GM19467 (cell line): ENCODE measurements at regions not wholly inside any gene's neighbourhood (a gene's known extent, or its start where the extent isn't known, plus 50 kb on each side); places are given as distances from the start of the nearest gene placed in this dataset.

ENCODE experiments used
- ATAC-seq: cut with Tn5 transposase; IDR thresholded peaks from one replicate; pipeline ENCODE4 v1.9.1; 2021; ENCODE audit warnings: mild to moderate bottlenecking, moderate library complexity; ENCODE audit not compliant: unreplicated experiment

DNA sequence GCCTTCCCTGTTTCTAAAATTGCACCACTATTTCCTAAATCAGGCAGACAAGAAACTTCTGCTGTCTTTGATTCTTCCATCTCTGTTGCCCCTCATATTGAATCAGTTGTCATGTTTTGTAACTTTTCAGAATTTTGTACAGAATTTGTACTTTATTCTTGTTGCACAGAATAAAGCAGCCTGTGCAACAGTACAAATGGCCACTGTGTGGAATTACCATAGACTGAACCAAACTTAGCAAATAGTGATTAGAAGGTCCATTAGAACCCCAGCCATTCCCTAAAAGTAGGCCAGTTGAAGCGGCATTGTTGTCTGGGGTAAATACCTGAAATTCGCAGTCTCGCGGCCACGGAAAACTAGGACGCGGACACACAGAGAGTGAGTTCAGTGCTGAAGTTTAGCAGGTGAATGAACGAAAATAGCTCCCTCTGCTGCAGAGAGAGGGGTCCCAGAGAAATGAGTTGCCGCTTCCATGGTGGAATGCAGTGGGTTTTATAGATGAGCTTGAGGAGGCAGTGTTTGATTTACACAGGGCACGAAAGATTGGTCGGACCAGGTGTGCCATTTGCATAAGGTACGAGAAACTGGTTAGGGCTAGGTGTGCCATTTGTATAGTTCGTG is 71.8 kb downstream of the C4orf33 start:
- no peak for ATAC-seq

- no peak for ATAC-seq
These were observed 76.2 kb downstream of the C4orf33 start for GRCh38 chr4:129172181-129172580.

DNA sequence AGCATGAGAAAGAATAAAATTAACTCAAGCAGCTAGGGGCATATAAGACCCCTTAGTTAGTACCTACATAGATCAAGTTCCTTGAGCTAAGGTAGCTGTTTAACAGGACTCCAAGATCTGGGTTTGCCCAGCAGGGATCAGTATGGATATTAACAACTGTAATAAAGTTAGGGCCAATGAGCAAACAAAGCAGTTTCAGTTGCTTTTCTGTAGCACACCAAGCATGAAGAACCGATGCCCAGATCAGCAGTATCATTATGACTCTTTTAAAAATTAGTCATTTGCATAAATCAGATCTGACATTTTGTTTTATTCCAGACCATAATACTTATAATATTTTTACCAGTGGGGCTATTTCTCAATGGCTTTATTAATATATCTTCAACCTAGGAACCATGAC is 80.9 kb downstream of the C4orf33 start:
- no peak for ATAC-seq

DNA sequence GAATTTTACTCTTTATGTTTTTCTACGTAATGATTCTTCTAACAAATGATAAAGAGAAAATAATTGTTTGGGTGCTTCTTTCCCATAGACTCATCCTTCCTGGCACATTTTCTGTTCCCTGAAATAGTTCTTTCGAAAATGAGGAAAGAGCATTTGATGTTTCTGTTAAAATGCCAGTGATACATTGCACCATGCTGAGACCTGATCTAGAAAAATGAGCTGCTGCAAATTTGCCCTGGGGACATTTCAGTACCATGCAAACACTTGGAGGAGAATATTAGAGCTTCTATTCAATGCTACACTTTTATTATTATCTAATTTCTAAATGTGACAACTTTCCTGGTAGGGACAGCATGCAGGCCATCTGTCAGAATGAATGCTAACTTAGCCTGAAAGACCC is 83.3 kb downstream of the C4orf33 start:
- ATAC-seq = no peak

GRCh38 chr4:129189630-129190029 is 93.7 kb downstream of the C4orf33 start:
- no peak for ATAC-seq

GRCh38 chr4:129193357-129194100 is 97.6 kb downstream of the C4orf33 start:
- ATAC-seq = no peak

DNA sequence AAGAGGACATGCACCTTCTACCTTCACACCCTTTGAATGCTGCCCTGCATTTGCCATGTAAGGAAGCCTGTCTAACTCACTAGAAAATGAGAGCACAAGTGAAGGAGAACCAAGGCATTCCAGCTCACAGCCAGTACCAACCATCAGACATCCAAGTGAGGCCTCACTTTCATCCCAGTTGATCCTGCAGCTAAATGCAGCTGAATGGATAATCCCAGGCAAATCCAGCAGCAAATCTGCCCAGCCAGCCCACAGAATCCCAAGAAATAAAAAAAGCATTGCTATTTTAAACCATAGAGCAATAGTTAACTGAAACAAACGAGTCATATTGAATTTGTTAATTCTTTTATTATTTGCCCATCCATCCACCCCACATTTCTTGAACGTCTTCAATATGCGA is 112.5 kb downstream of the C4orf33 start:
- ATAC-seq = no peak

GRCh38 chr4:129213692-129214091 is 117.7 kb downstream of the C4orf33 start:
- no peak for ATAC-seq

DNA sequence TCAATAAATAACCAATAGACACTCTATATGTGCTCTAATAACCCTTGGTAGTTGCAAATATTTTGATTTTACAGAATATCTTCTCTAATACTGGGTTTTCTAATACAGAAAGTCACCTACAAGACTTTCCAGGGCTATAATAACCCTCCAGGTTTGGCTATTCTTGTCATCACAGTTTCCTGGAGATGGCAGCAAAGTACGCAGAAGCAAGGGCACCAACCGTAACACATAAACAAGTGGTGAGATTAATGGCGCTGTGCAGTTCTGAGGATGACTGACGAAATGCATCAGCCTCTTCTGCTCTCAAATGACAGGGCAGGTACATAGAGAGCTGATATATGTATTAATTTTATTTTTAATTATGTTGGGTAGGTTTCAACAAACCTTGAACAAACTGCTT is 122.4 kb downstream of the C4orf33 start:
- no peak for ATAC-seq

GRCh38 chr4:129218897-129219296 is 122.9 kb downstream of the C4orf33 start:
- ATAC-seq = no peak

GRCh38 chr4:129220254-129220653 is 124.3 kb downstream of the C4orf33 start:
- no peak for ATAC-seq

DNA sequence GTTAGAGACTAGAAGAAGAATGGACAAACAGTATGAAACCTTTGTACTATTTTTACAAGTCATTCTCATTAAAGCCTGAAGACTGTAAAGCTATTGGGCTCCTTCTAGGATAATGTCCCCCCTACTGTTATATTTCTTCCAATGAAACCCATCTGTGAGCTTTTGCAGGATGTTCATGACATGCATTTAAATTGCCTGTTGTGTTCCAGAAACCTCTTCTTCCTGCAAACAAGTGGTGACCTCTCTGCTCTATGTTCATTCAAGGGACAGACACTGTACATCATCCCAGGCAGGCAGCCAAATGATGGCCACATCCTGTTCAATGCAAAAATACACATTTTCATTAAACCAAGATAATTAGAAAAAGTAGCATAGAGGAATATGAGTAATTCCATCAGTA is 128.0 kb downstream of the C4orf33 start:
- ATAC-seq = no peak

GRCh38 chr4:129230846-129231245 is 134.9 kb downstream of the C4orf33 start:
- ATAC-seq = no peak

- ATAC-seq = no peak
These were observed 136.1 kb downstream of the C4orf33 start for GRCh38 chr4:129231945-129232588.

- no peak for ATAC-seq
These were observed 136.8 kb downstream of the C4orf33 start for GRCh38 chr4:129232589-129233337.

DNA sequence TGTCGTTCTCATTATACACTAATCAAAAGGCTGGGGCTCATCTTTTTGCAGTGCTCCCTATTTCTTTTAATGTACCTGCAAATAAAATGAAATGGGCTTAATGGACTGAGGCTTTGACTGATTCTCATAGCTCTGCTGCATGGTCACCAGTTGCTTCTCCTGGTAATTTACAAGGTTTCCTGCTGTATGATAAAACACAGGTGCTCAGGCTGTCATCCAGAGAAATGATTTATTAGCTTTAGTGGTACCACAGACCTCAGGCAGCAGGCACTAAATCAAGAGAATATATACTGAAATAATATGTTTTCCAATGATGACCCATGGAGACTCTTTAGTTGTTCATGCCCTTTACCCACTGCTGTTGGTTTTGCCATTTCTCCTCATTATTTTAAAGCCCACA is 137.7 kb downstream of the C4orf33 start:
- no peak for ATAC-seq

- ATAC-seq = no peak
These were observed 140.4 kb downstream of the C4orf33 start for GRCh38 chr4:129236351-129236750.

- ATAC-seq = no peak
These were observed 143.1 kb downstream of the C4orf33 start for GRCh38 chr4:129239088-129239487.

DNA sequence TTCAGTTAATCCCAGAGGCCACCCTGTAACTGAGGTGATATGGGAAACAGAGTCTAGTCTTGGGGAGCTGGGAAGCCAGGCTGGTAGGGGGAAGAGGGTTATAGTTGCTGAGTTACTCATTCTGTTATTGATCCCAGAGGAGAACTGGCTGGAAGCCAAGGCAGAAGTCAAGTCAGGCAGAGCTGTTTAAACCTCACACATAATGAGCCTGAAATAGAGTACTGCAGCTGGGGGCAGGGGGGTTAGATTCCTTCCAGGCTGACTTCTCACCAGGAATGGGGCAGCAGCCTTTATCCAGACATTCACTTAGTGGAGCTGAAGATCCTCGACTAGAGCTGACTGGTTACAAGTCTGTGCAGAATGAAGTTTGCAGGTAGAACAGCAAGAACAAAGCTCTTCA is 144.9 kb downstream of the C4orf33 start:
- no peak for ATAC-seq

GRCh38 chr4:129246145-129246544 is 150.2 kb downstream of the C4orf33 start:
- no peak for ATAC-seq

DNA sequence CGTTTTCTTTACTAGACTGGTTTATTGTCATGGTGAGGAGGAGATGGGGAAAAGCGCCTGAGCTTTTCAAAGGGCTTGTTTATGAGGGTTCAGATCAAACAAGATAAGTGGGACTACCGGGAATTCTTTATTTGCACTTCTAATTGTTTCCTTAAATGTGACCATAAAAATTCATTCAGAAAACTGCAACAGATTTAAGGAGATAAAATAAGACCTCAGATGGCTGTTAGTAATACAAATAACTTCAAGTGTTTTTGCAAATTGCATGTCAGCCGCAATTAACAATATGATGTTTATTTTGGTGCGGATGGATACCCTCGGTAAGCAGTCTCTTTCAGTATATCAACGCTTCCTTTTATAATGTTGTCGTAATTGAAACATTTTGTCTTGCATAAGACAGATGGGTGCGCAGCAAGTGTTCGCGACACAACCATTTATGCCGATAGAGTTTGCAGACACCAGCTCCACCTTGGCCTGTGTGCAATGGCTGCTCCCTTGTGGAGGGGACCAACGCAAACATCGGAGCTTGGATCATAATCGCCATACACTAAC is 151.0 kb downstream of the C4orf33 start:
- no peak for ATAC-seq
